H1 (cell line): ENCODE measurements at regions not wholly inside any gene's neighbourhood (a gene's known extent, or its start where the extent isn't known, plus 50 kb on each side); places are given as distances from the start of the nearest gene placed in this dataset.

Source experiments
- CTCF ChIA-PET: fragments of 300-600 bp; sonication (Branson Sonifier 250); formaldehyde crosslinking; loops from one replicate; lab custom pipeline; 2021; ENCODE audit not compliant: partially characterized antibody; lab: Charles Lee
- POLR2A ChIA-PET: fragments of 300-600 bp; sonication (Branson Sonifier 250); formaldehyde crosslinking; loops from one replicate; lab custom pipeline; 2021; ENCODE audit warnings: inconsistent platforms; ENCODE audit not compliant: partially characterized antibody; lab: Charles Lee
- DNase-seq, 2 experiments: peaks; one replicate each; pipeline versions ENCODE4 v3.0.0 to v3.0.0-alpha.2; 2010 to 2022; ENCODE audit warnings: low spot score in 2 of 2, low read depth in 1 of 2, mixed read lengths in 1 of 2
- FAIRE-seq: peaks from 2 replicates; lab custom pipeline; 2011; peaks lifted over from hg19 to GRCh38; lab: Jason Lieb, UNC
- H2AFZ ChIP-seq: 2 replicates; pipeline ENCODE4 v1.8.1; 2012; ENCODE audit warnings: low read length, inconsistent platforms
- H2AK5ac ChIP-seq: 2 replicates; pipeline ENCODE4 v1.6.1; 2013; ENCODE audit warnings: low read depth, low read length
- H2BK120ac ChIP-seq: replicated peaks from 2 replicates; pipeline ENCODE3; 2013; ENCODE audit warnings: low read depth, low read length, inconsistent platforms
- H2BK12ac ChIP-seq: 2 replicates; pipeline ENCODE4 v1.6.1; 2013; ENCODE audit warnings: low read depth, low read length
- H2BK15ac ChIP-seq: 2 replicates; pipeline ENCODE4 v1.6.1; 2013; ENCODE audit warnings: low read length
- H2BK20ac ChIP-seq: 2 replicates; pipeline ENCODE4 v1.6.1; 2013; ENCODE audit warnings: low read length
- H2BK5ac ChIP-seq: 2 replicates; pipeline ENCODE4 v1.6.1; 2013; ENCODE audit warnings: low read depth, low read length
- H3K14ac ChIP-seq: 2 replicates; pipeline ENCODE4 v1.6.1; 2013; ENCODE audit warnings: inconsistent platforms; ENCODE audit not compliant: insufficient read length
- H3K18ac ChIP-seq: 2 replicates; pipeline ENCODE4 v1.6.1; 2013; ENCODE audit warnings: low read length; ENCODE audit errors: extremely low read depth
- H3K23ac ChIP-seq: 2 replicates; pipeline ENCODE4 v1.6.1; 2013; ENCODE audit warnings: inconsistent platforms; ENCODE audit not compliant: insufficient read length
- H3K23me2 ChIP-seq: 2 replicates; pipeline ENCODE4 v1.6.1; 2013; ENCODE audit warnings: low read depth, low read length
- H3K27ac ChIP-seq: 2 replicates; pipeline ENCODE4 v1.6.1; 2011; ENCODE audit warnings: low read depth, low read length, inconsistent platforms
- H3K27me3 ChIP-seq, 4 experiments: replicated peaks in 1 of 4; 1 replicate in 1 of 4; 2 replicates in 3 of 4; pipeline versions ENCODE4 v1.6.1 to v1.8.1; 2011 to 2013; ENCODE audit warnings: low read length in 3 of 4, mild to moderate bottlenecking in 3 of 4, inconsistent platforms in 2 of 4, mixed read lengths in 2 of 4, moderate library complexity in 1 of 4; ENCODE audit not compliant: control insufficient read depth in 3 of 4, insufficient read depth in 3 of 4; ENCODE audit errors: extremely low read depth in 1 of 4
- H3K36me3 ChIP-seq, 4 experiments: 2 replicates each; pipeline versions ENCODE4 v1.6.1 to v1.8.1; 2011 to 2013; ENCODE audit warnings: mild to moderate bottlenecking in 4 of 4, low read length in 3 of 4, moderate library complexity in 2 of 4, control low read depth in 1 of 4, inconsistent platforms in 1 of 4; ENCODE audit not compliant: insufficient read depth in 4 of 4, control insufficient read depth in 2 of 4
- H3K4ac ChIP-seq: replicated peaks from 2 replicates; pipeline ENCODE3; 2013; ENCODE audit warnings: low read length, low read depth, mixed read lengths, inconsistent platforms; ENCODE audit not compliant: insufficient read length
- H3K4me1 ChIP-seq, 4 experiments: replicated peaks in 1 of 4; 1 replicate in 1 of 4; 2 replicates in 3 of 4; pipeline versions ENCODE4 v1.6.1 to v1.8.1; 2011 to 2013; ENCODE audit warnings: low read length in 3 of 4, inconsistent platforms in 2 of 4, mixed read lengths in 1 of 4; ENCODE audit not compliant: insufficient read depth in 4 of 4, control insufficient read depth in 3 of 4
- H3K4me2 ChIP-seq, 2 experiments: 2 replicates each; pipeline versions ENCODE4 v1.6.1 to v1.8.1; 2011 to 2013; ENCODE audit warnings: low read depth in 2 of 2, low read length in 2 of 2, control low read depth in 1 of 2, inconsistent platforms in 1 of 2, mild to moderate bottlenecking in 1 of 2; ENCODE audit not compliant: insufficient read depth in 1 of 2
- H3K4me3 ChIP-seq, 4 experiments: fragments of 200-600, 300-600 bp in 1 of 4; sonication (generic), shearing (Covaris generic), sonication (Bioruptor Twin) in 1 of 4; 2 replicates each; pipeline versions ENCODE4 v1.5.1 to v1.8.1; 2011 to 2016; ENCODE audit warnings: low read length in 4 of 4, low read depth in 3 of 4, control low read depth in 2 of 4, inconsistent platforms in 2 of 4, mild to moderate bottlenecking in 2 of 4, mixed read lengths in 1 of 4, moderate library complexity in 1 of 4; ENCODE audit not compliant: insufficient read depth in 2 of 4; ENCODE audit errors: extremely low read depth in 1 of 4
- H3K56ac ChIP-seq: replicated peaks from 2 replicates; pipeline ENCODE3; 2013; ENCODE audit warnings: low read depth, mild to moderate bottlenecking, mixed read lengths, low read length, inconsistent platforms; ENCODE audit not compliant: insufficient read length
- H3K79me1 ChIP-seq: 2 replicates; pipeline ENCODE4 v1.6.1; 2013; ENCODE audit warnings: low read depth, low read length, control low read depth
- H3K79me2 ChIP-seq, 2 experiments: 2 replicates each; pipeline versions ENCODE4 v1.6.1 to v1.8.1; 2012 to 2013; ENCODE audit warnings: low read length in 2 of 2, mild to moderate bottlenecking in 2 of 2, inconsistent platforms in 1 of 2; ENCODE audit not compliant: insufficient read depth in 2 of 2, control insufficient read depth in 1 of 2
- H3K9ac ChIP-seq, 4 experiments: replicated peaks in 1 of 4; 1 replicate in 1 of 4; 2 replicates in 3 of 4; pipeline versions ENCODE4 v1.6.1 to v1.8.1; 2011 to 2013; ENCODE audit warnings: low read depth in 3 of 4, low read length in 3 of 4, control low read depth in 2 of 4, mild to moderate bottlenecking in 2 of 4, moderate library complexity in 2 of 4, inconsistent platforms in 1 of 4; ENCODE audit errors: extremely low read depth in 1 of 4
- H3K9me3 ChIP-seq, 2 experiments: 2 replicates each; pipeline versions ENCODE4 v1.6.1 to v1.8.1; 2012 to 2013; ENCODE audit warnings: mild to moderate bottlenecking in 2 of 2, moderate library complexity in 2 of 2, control low read depth in 1 of 2, inconsistent platforms in 1 of 2, low read depth in 1 of 2, low read length in 1 of 2, mixed read lengths in 1 of 2; ENCODE audit not compliant: insufficient read depth in 2 of 2
- H4K20me1 ChIP-seq, 2 experiments: replicated peaks in 1 of 2; 2 replicates each; pipeline versions ENCODE3 to v1.8.1; 2011 to 2013; ENCODE audit warnings: inconsistent platforms in 2 of 2, low read length in 2 of 2, mild to moderate bottlenecking in 1 of 2; ENCODE audit not compliant: insufficient read depth in 2 of 2, control insufficient read depth in 1 of 2
- H4K5ac ChIP-seq: 2 replicates; pipeline ENCODE4 v1.6.1; 2013; ENCODE audit warnings: low read length, low read depth, mixed read lengths, inconsistent platforms; ENCODE audit not compliant: insufficient read length
- H4K8ac ChIP-seq: 2 replicates; pipeline ENCODE4 v1.8.0; 2013; ENCODE audit warnings: mild to moderate bottlenecking, moderate library complexity, low read length, inconsistent platforms; ENCODE audit not compliant: insufficient read depth; ENCODE audit errors: extremely low read depth
- H4K91ac ChIP-seq: replicated peaks from 2 replicates; pipeline ENCODE3; 2013; ENCODE audit warnings: low read length, mixed read lengths, inconsistent platforms; ENCODE audit not compliant: insufficient read length
- ASH2L ChIP-seq: fragments of 200-600, 300-600 bp; sonication (generic); IDR thresholded peaks from one replicate; pipeline ENCODE4 v1.7.1; 2017; ENCODE audit warnings: low read length
- CHD2 ChIP-seq: IDR thresholded peaks from 2 replicates; pipeline ENCODE4 v1.6.1; 2012; ENCODE audit warnings: low read length, improper control_type of control experiment
- CREB1 ChIP-seq: IDR thresholded peaks from 2 replicates; pipeline ENCODE4 v1.6.1; 2012; ENCODE audit warnings: inconsistent platforms
- HDAC2 ChIP-seq, 2 experiments: fragments of 300-600 bp in 1 of 2; sonication (generic) in 1 of 2; IDR thresholded peaks; 2 replicates each; pipeline ENCODE4 v1.6.1; 2011 to 2012; ENCODE audit warnings: low read depth in 2 of 2, low read length in 2 of 2, mild to moderate bottlenecking in 2 of 2, moderate library complexity in 2 of 2, borderline replicate concordance in 1 of 2, inconsistent platforms in 1 of 2
- KDM1A ChIP-seq: fragments of 200-600, 300-600 bp; sonication (generic); IDR thresholded peaks from 2 replicates; pipeline ENCODE4 v1.7.1; 2016; ENCODE audit warnings: mild to moderate bottlenecking, low read length, borderline replicate concordance
- RBBP5 ChIP-seq: IDR thresholded peaks from 2 replicates; pipeline ENCODE4 v1.7.1; 2012; ENCODE audit warnings: low read depth, mild to moderate bottlenecking, inconsistent platforms, low read length, moderate library complexity, borderline replicate concordance
- SIN3A ChIP-seq, 2 experiments: IDR thresholded peaks in 1 of 2; conservative IDR thresholded peaks in 1 of 2; 2 replicates each; pipeline ENCODE4 v1.6.1; 2011 to 2012; ENCODE audit warnings: low read length in 2 of 2, improper control_type of control experiment in 1 of 2, low read depth in 1 of 2, mild to moderate bottlenecking in 1 of 2
- WGBS, 2 experiments: shearing (Covaris generic) in 1 of 2; methylation state at CpG; one replicate each; pipeline versions ENCODE4 v1.1.6 to v1.1.7; 2013 to 2015; ENCODE audit warnings: low lambda C conversion rate in 2 of 2, mixed read lengths in 2 of 2, inconsistent platforms in 1 of 2, low coverage in 1 of 2, missing lambda C conversion rate in 1 of 2; ENCODE audit not compliant: insufficient replicate concordance in 2 of 2, insufficient coverage in 1 of 2, insufficient read length in 1 of 2; ENCODE audit errors: extremely low coverage in 1 of 2, missing lambda C conversion rate in 1 of 2; 5-methylcytosine and 5-hydroxymethylcytosine counted together

- H3K9ac ChIP-seq, result peak overlapping the region in 1 of 4 experiments; percentile 11; a peak in 2 of 7 replicates
These were observed 58.9 kb downstream of the CALML3 start for GRCh38 chr10:5583525-5584175.

More at GRCh38 chr10:5583525-5584175, 58.9 kb downstream of the CALML3 start:
- 0 out of 2 replicates have a peak, but pooled peaks have one; percentile 43 for TF ChIP-seq CHD2
- TF ChIP-seq HDAC2 (IDR thresholded peaks at IDR 0.05; ENCODE audit: borderline replicate concordance in 1 of 2, low read depth in 2 of 2, low read length in 2 of 2), result 0 out of 4 replicates have a peak, but pooled peaks of 1 of the 2 experiments have one; percentile 11
- no peak for TF ChIP-seq CREB1
- TF ChIP-seq ASH2L, result peak; percentile 39
- TF ChIP-seq KDM1A, result no peak
- TF ChIP-seq RBBP5, result 0 out of 2 replicates have a peak, but pooled peaks have one; percentile 30
- TF ChIP-seq SIN3A (conservative IDR thresholded peaks at IDR 0.05 in 1 of 2, IDR thresholded peaks at IDR 0.05 in 1 of 2; ENCODE audit: low read depth in 1 of 2, low read length in 2 of 2), result peak in 1 of 2 experiments; percentile 47; a peak in 1 of 4 replicates
- peak in 1 of 2 experiments; percentile 67 for DNase-seq
- H3K79me1 ChIP-seq, result no peaks in the 10 kb centered on the region
- H3K4me3 ChIP-seq, result no peak overlapping the region; a peak in 1 of 8 replicates
- H2BK12ac ChIP-seq, result peak overlapping the region; percentile 55; the same call in 1 of the 2 replicates
- H3K4me1 ChIP-seq, result peaks cover 0 to 21% (median 13%) of the 10 kb centered on the region in 4 experiments; a peak in 6 of 7 replicates
- peak overlapping the region; percentile 48 for H4K91ac ChIP-seq
- 63% methylated on average over 18 of the region's 18 CpGs; no CpG with 5 or more reads in 1 of the 2 experiments for WGBS, 2 experiments
- no peak overlapping the region for H3K4ac ChIP-seq
- peak overlapping the region; percentile 44; the same call in 1 of the 2 replicates for H2BK5ac ChIP-seq
- peak overlapping the region; percentile 65 for H2AFZ ChIP-seq
- no peak overlapping the region for H3K27ac ChIP-seq
- 0 out of 2 replicates have a peak overlapping the region, but pooled peaks have one; percentile 40 for H2BK15ac ChIP-seq
- H4K8ac ChIP-seq, result no peak overlapping the region; the same call in 1 of the 2 replicates
- FAIRE-seq, result no peak
- H3K79me2 ChIP-seq, result no peaks in the 10 kb centered on the region
- no peak overlapping the region for H3K23ac ChIP-seq
- CTCF ChIA-PET, result interaction anchor here (0.6 to 4.0 kb wide), 15 partner anchors 12 to 305 kb away, joined by 3 to 27 read pairs (median 4); no protein-coding TSS in a partner anchor
- peak overlapping the region; percentile 45; the same call in 1 of the 2 replicates for H2AK5ac ChIP-seq
- H3K18ac ChIP-seq, result peak overlapping the region; percentile 28; the same call in 1 of the 2 replicates
- no peaks in the 10 kb centered on the region for H3K9me3 ChIP-seq
- no peaks in the 10 kb centered on the region; a peak in 2 of 7 replicates for H3K27me3 ChIP-seq
- H3K14ac ChIP-seq, result no peak overlapping the region
- no peak overlapping the region for H3K56ac ChIP-seq
- no peak overlapping the region for H2BK120ac ChIP-seq
- H2BK20ac ChIP-seq, result peak overlapping the region; percentile 72; the same call in 1 of the 2 replicates
- POLR2A ChIA-PET, result no interaction called here
- H3K36me3 ChIP-seq, result no peaks in the 10 kb centered on the region
- H3K4me2 ChIP-seq, result peak overlapping the region; percentile 31 to 62; a peak in 2 of 4 replicates
- no peaks in the 10 kb centered on the region for H3K23me2 ChIP-seq
- no peak overlapping the region for H4K5ac ChIP-seq
- no peaks in the 10 kb centered on the region for H4K20me1 ChIP-seq
